ENCODE measurements at regions not wholly inside any gene's neighbourhood (a gene's known extent, or its start where the extent isn't known, plus 50 kb on each side); places are given as distances from the start of the nearest gene placed in this dataset.

DNA sequence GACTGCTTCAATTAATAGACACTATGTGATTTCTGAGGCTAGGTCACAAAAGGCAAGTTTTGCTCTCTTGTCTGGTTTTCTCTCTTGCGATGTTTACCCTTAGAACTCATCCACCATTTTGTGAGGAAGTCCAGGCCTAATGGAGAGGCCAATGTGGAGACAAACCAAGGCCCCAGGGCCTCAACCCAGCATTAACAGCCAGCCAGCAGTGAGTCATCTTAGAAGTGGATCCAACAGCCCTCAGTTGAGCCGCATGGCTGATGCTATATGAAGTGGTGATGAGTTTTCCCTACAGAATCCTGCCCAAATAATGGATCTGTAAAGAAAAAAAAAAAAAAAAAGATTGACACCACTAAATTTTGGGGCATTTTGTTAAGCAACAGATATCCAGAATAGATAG, 95.1 kb downstream of the DNTTIP2 start:
- no peaks in the 10 kb centered on the region for H3K27me3 Mint-ChIP-seq
- ChIA-PET POLR2A (no interaction called here), CTCF (interaction anchor here (1.1 to 1.6 kb wide), 2 partner anchors 143 to 154 kb away, joined by 3 read pairs; no protein-coding TSS in a partner anchor)
- peaks cover 11% of the 10 kb centered on the region for H3K9me3 Mint-ChIP-seq
- DNase-seq (no peak), ATAC-seq (ENCODE audit: low read depth) (no peak)
- H3K36me3 Mint-ChIP-seq (ENCODE audit: low read depth) = peaks cover 2% of the 10 kb centered on the region
- intact Hi-C loops (cut with micrococcal nuclease) = no loop called here
- no peak overlapping the region for H3K27ac Mint-ChIP-seq
- H3K4me1 Mint-ChIP-seq = no peaks in the 10 kb centered on the region
- H3K4me3 Mint-ChIP-seq = no peak overlapping the region
- TF ChIP-seq CTCF (IDR thresholded peaks at IDR 0.05) = no peak

- Mint-ChIP-seq H3K9me3 (no peaks in the 10 kb centered on the region), H3K27ac (no peak overlapping the region), H3K4me1 (no peaks in the 10 kb centered on the region), H3K27me3 (no peaks in the 10 kb centered on the region), H3K36me3 (ENCODE audit: low read depth) (no peaks in the 10 kb centered on the region), H3K4me3 (no peak overlapping the region)
- ChIA-PET CTCF (interaction anchor here (0.6 kb wide), 1 partner anchor 150 kb away, joined by 3 read pairs; no protein-coding TSS in a partner anchor), POLR2A (interaction anchor here (0.6 kb wide), 1 partner anchor 143 kb away, joined by 4 read pairs; no protein-coding TSS in a partner anchor)
- TF ChIP-seq CTCF (IDR thresholded peaks at IDR 0.05) = no peak
- no peak for DNase-seq
- intact Hi-C loops (cut with micrococcal nuclease) = no loop called here
- no peak for ATAC-seq (ENCODE audit: low read depth)
These were observed 98.0 kb upstream of the BCAR3 start for GRCh38 chr1:93779540-93780165.

DNA sequence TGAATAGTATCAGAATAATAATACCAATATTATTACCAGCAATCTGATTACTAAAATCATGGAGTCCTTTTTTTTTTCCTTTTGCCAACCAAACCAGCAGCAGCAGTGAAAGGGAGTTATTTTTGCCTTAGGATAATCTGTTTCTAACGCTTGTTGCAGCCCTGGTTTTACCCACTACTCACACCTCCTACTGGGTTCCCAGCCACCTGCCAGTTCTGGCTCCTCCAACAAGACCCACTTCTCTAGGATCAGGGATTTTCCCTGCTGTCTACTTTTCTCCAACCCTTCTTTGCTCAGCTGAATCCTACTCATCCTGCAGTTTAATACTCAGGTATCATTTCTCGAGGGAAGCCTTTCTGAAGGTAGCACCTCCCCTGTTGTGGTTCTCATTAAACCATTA, 96.8 kb upstream of the BCAR3 start:
- ChIA-PET CTCF (no interaction called here), POLR2A (no interaction called here)
- no peak overlapping the region for H3K4me3 Mint-ChIP-seq
- H3K36me3 Mint-ChIP-seq (ENCODE audit: low read depth) = no peaks in the 10 kb centered on the region
- intact Hi-C loops (cut with micrococcal nuclease) = no loop called here
- no peak for TF ChIP-seq CTCF (IDR thresholded peaks at IDR 0.05)
- no peak for DNase-seq
- no peak overlapping the region for H3K27ac Mint-ChIP-seq
- no peaks in the 10 kb centered on the region for H3K4me1 Mint-ChIP-seq
- no peaks in the 10 kb centered on the region for H3K27me3 Mint-ChIP-seq
- no peaks in the 10 kb centered on the region for H3K9me3 Mint-ChIP-seq
- ATAC-seq (ENCODE audit: low read depth) = no peak

- ATAC-seq (ENCODE audit: low read depth) (no peak), DNase-seq (no peak)
- Mint-ChIP-seq H3K4me1 (no peaks in the 10 kb centered on the region), H3K9me3 (no peaks in the 10 kb centered on the region), H3K36me3 (ENCODE audit: low read depth) (no peaks in the 10 kb centered on the region), H3K4me3 (no peak overlapping the region), H3K27me3 (no peaks in the 10 kb centered on the region), H3K27ac (no peak overlapping the region)
- ChIA-PET CTCF (no interaction called here), POLR2A (no interaction called here)
- no peak for TF ChIP-seq CTCF (IDR thresholded peaks at IDR 0.05)
- intact Hi-C loops (cut with micrococcal nuclease) = no loop called here
These were observed 95.6 kb upstream of the BCAR3 start for GRCh38 chr1:93777255-93777654.

GRCh38 chr1:93776728-93777127, 95.1 kb upstream of the BCAR3 start:
- Mint-ChIP-seq H3K9me3 (no peaks in the 10 kb centered on the region), H3K27me3 (no peaks in the 10 kb centered on the region), H3K4me3 (no peak overlapping the region), H3K36me3 (ENCODE audit: low read depth) (no peaks in the 10 kb centered on the region), H3K27ac (no peak overlapping the region), H3K4me1 (no peaks in the 10 kb centered on the region)
- CTCF ChIA-PET = no interaction called here
- DNase-seq (no peak), ATAC-seq (ENCODE audit: low read depth) (no peak)
- no peak for TF ChIP-seq CTCF (IDR thresholded peaks at IDR 0.05)
- POLR2A ChIA-PET = no interaction called here
- intact Hi-C loops (cut with micrococcal nuclease) = no loop called here

All from activated B cell treated with CpG ODN at 0.5 μM for 24 hours (primary cell).